Caki2 (cell line): ENCODE measurements at regions not wholly inside any gene's neighbourhood (a gene's known extent, or its start where the extent isn't known, plus 50 kb on each side); places are given as distances from the start of the nearest gene placed in this dataset.

ENCODE experiments used
- DNase-seq: peaks from one replicate; pipeline ENCODE4 v3.0.0-alpha.2; 2015; ENCODE audit warnings: low read depth
- in situ Hi-C: cut with HindIII; loops from 2 replicates; pipeline ENCODE4 v1.10.0; 2016; ENCODE audit warnings: low sequenced_read_pairs, low pct_unique_long_range_greater_than_20kb, mixed read lengths

GRCh38 chr10:44703241-44704155, 207.6 kb upstream of the TMEM72 start:
- in situ Hi-C loops: no loop called here
- DNase-seq: peak; percentile 92

- DNase-seq: no peak
- in situ Hi-C loops: no loop called here
These were observed 206.5 kb upstream of the TMEM72 start for GRCh38 chr10:44704616-44705015.

GRCh38 chr10:44706745-44707144, 204.4 kb upstream of the TMEM72 start:
- DNase-seq: peak; percentile 69
- in situ Hi-C loops: no loop called here

- DNase-seq: no peak
- in situ Hi-C loops: no loop called here
These were observed 197.8 kb upstream of the TMEM72 start for GRCh38 chr10:44713307-44713706.

GRCh38 chr10:44714451-44714850, 196.7 kb upstream of the TMEM72 start:
- in situ Hi-C loops: no loop called here
- no peak for DNase-seq

GRCh38 chr10:44715136-44715535, 196.0 kb upstream of the TMEM72 start:
- in situ Hi-C loops: no loop called here
- DNase-seq: no peak

GRCh38 chr10:44716470-44717015, 194.6 kb upstream of the TMEM72 start:
- in situ Hi-C loops: no loop called here
- DNase-seq: no peak

- DNase-seq: no peak
- in situ Hi-C loops: no loop called here
These were observed 188.1 kb upstream of the TMEM72 start for GRCh38 chr10:44723082-44723481.

GRCh38 chr10:44723619-44724325, 187.4 kb upstream of the TMEM72 start:
- in situ Hi-C loops: no loop called here
- DNase-seq: peak; percentile 29

- in situ Hi-C loops: no loop called here
- DNase-seq: no peak
These were observed 186.5 kb upstream of the TMEM72 start for GRCh38 chr10:44724415-44725174.

- in situ Hi-C loops: no loop called here
- DNase-seq: no peak
These were observed 185.7 kb upstream of the TMEM72 start for GRCh38 chr10:44725404-44725803.

- in situ Hi-C loops: no loop called here
- DNase-seq: no peak
These were observed 179.9 kb upstream of the TMEM72 start for GRCh38 chr10:44731283-44731682.

GRCh38 chr10:44733501-44734488, 177.3 kb upstream of the TMEM72 start:
- in situ Hi-C loops: no loop called here
- no peak for DNase-seq

- in situ Hi-C loops: no loop called here
These were observed 168.9 kb upstream of the TMEM72 start for GRCh38 chr10:44742248-44742647.

GRCh38 chr10:44743535-44743934, 167.6 kb upstream of the TMEM72 start:
- in situ Hi-C loops: no loop called here

More at GRCh38 chr10:44742248-44742647, 168.9 kb upstream of the TMEM72 start:
- DNase-seq: no peak

GRCh38 chr10:44745920-44746319, 165.2 kb upstream of the TMEM72 start:
- in situ Hi-C loops: no loop called here
- DNase-seq: peak; percentile 60

More at GRCh38 chr10:44743535-44743934, 167.6 kb upstream of the TMEM72 start:
- no peak for DNase-seq

GRCh38 chr10:44747593-44748172, 163.5 kb upstream of the TMEM72 start:
- DNase-seq: no peak
- in situ Hi-C loops: no loop called here
